T-cell (primary cell): ENCODE measurements at regions not wholly inside any gene's neighbourhood (a gene's known extent, or its start where the extent isn't known, plus 50 kb on each side); places are given as distances from the start of the nearest gene placed in this dataset.

ENCODE experiments used
- ATAC-seq, 4 experiments: fragments of 200-7000 bp in 3 of 4; fragments of 150-1000 bp in 1 of 4; cut with Tn5 transposase; replicated peaks in 1 of 4; 1 replicate in 3 of 4; 2 replicates in 1 of 4; pipeline ENCODE4 v1.10.0; 2021; ENCODE audit warnings: moderate library complexity in 3 of 4, mild to moderate bottlenecking in 2 of 4, moderate number of reproducible peaks in 1 of 4
- CTCF ChIA-PET, 2 donors: fragments of 300-600 bp; sonication (Branson Sonifier 250); formaldehyde crosslinking; loops; one replicate each; lab custom pipeline; 2022; ENCODE audit warnings: antibody characterized with exemption in 2 of 2; lab: Charles Lee
- POLR2A ChIA-PET, 2 donors: fragments of 300-600 bp; sonication (Branson Sonifier 250); formaldehyde crosslinking; loops; one replicate each; lab custom pipeline; 2022; ENCODE audit warnings: antibody characterized with exemption in 2 of 2; lab: Charles Lee
- DNase-seq, 35 experiments: peaks; one replicate each; pipeline versions ENCODE4 v3.0.0 to v3.0.0-alpha.2; 2013 to 2023
- H3K27ac ChIP-seq: one replicate; pipeline ENCODE4 v1.5.1; 2013; ENCODE audit warnings: low read length
- H3K27me3 ChIP-seq, 2 experiments: replicated peaks in 1 of 2; 1 replicate in 1 of 2; 2 replicates in 1 of 2; pipeline versions ENCODE4 v1.6.1 to v1.7.0; 2013; ENCODE audit warnings: low read length in 1 of 2, mixed read lengths in 1 of 2; ENCODE audit not compliant: control insufficient read depth in 2 of 2, insufficient read depth in 2 of 2; ENCODE audit errors: extremely low read depth in 1 of 2
- H3K36me3 ChIP-seq, 2 donors: 1 replicate in 1 of 2; 2 replicates in 1 of 2; pipeline versions ENCODE4 v1.6.1 to v1.7.0; 2013; ENCODE audit warnings: low read length in 1 of 2; ENCODE audit not compliant: control insufficient read depth in 2 of 2, insufficient read depth in 1 of 2; ENCODE audit errors: extremely low read depth in 1 of 2
- H3K4me1 ChIP-seq, 2 experiments: 1 replicate in 1 of 2; 2 replicates in 1 of 2; pipeline versions ENCODE4 v1.6.1 to v1.7.0; 2013; ENCODE audit warnings: low read length in 2 of 2, mixed read lengths in 1 of 2; ENCODE audit not compliant: insufficient read depth in 2 of 2, control insufficient read depth in 1 of 2; ENCODE audit errors: extremely low read depth in 1 of 2
- H3K4me3 ChIP-seq, 2 donors: 1 replicate in 1 of 2; 2 replicates in 1 of 2; pipeline versions ENCODE4 v1.5.1 to v1.7.0; 2013; ENCODE audit warnings: mild to moderate bottlenecking in 2 of 2, low read length in 1 of 2, moderate library complexity in 1 of 2; ENCODE audit not compliant: control insufficient read depth in 1 of 2; ENCODE audit errors: extremely low read depth in 1 of 2
- H3K9me3 ChIP-seq: 2 replicates; pipeline ENCODE4 v1.7.0; 2013
- H3K27ac Mint-ChIP-seq, 2 donors: one replicate each; pipeline ENCODE4 v1.8.0; 2020 to 2021; ENCODE audit warnings: mild to moderate bottlenecking in 2 of 2, mixed read lengths in 2 of 2
- H3K27me3 Mint-ChIP-seq, 2 donors: one replicate each; pipeline ENCODE4 v1.8.0; 2021 to 2022; ENCODE audit warnings: mixed read lengths in 2 of 2
- H3K36me3 Mint-ChIP-seq: one replicate; pipeline ENCODE4 v1.8.0; 2021; ENCODE audit warnings: mixed read lengths
- H3K4me1 Mint-ChIP-seq, 3 donors: one replicate each; pipeline ENCODE4 v1.8.0; 2020 to 2022; ENCODE audit warnings: mixed read lengths in 3 of 3, mild to moderate bottlenecking in 1 of 3
- H3K4me3 Mint-ChIP-seq, 3 donors: one replicate each; pipeline ENCODE4 v1.8.0; 2020 to 2022; ENCODE audit warnings: mild to moderate bottlenecking in 3 of 3, mixed read lengths in 3 of 3, moderate library complexity in 3 of 3
- H3K9me3 Mint-ChIP-seq, 3 donors: one replicate each; pipeline ENCODE4 v1.8.0; 2020 to 2022; ENCODE audit warnings: mixed read lengths in 3 of 3
- WGBS: methylation state at CpG from one replicate; pipeline ENCODE4 v1.1.5; 2013; ENCODE audit warnings: missing lambda C conversion rate; ENCODE audit not compliant: insufficient coverage; 5-methylcytosine and 5-hydroxymethylcytosine counted together

DNA sequence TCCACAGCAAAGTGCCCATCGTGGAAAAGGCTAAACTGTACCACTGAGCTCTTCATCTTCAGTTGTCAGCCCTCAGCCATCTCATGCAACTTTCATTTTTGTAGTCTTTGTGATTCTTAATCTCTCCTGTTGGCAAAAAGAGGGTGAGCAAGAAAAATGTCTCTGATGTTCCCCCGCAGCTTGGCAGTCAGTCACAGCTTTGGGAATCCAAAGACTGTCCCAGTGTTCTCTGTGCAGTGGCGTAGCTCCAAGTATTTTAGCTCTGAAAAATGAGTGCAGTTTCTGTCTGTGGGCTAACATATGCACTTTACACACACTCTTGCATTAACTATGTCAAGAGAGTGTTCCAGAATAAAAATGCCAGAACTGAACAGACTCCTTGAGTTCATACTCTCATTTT is 372.2 kb downstream of the TMEM232 start:
- H3K27me3 Mint-ChIP-seq = peaks cover 0 to 5% of the 10 kb centered on the region in 2 donors

GRCh38 chr5:110354915-110355644 is 371.4 kb downstream of the TMEM232 start:
- ChIA-PET POLR2A (no interaction called here), CTCF (interaction anchor here in 1 of 2 donors (0.7 kb wide), 1 partner anchor 21 kb away, joined by 3 read pairs; no protein-coding TSS in a partner anchor)
- Mint-ChIP-seq H3K27ac (no peak overlapping the region), H3K4me3 (no peak overlapping the region), H3K27me3 (peaks cover 0 to 4% of the 10 kb centered on the region in 2 donors), H3K9me3 (no peaks in the 10 kb centered on the region), H3K4me1 (no peaks in the 10 kb centered on the region), H3K36me3 (no peaks in the 10 kb centered on the region)
- Histone ChIP-seq H3K4me3 (no peak overlapping the region), H3K27ac (no peak overlapping the region), H3K27me3 (no peaks in the 10 kb centered on the region), H3K36me3 (no peaks in the 10 kb centered on the region), H3K4me1 (no peaks in the 10 kb centered on the region), H3K9me3 (no peaks in the 10 kb centered on the region)
- DNase-seq (no peak), ATAC-seq (no peak)
- WGBS = 100% methylated on average over 1 of the region's 8 CpGs

More for the DNA sequence above, 372.2 kb downstream of the TMEM232 start:
- Mint-ChIP-seq H3K9me3 (no peaks in the 10 kb centered on the region), H3K4me3 (no peak overlapping the region), H3K4me1 (no peaks in the 10 kb centered on the region), H3K27ac (no peak overlapping the region), H3K36me3 (no peaks in the 10 kb centered on the region)
- Histone ChIP-seq H3K36me3 (no peaks in the 10 kb centered on the region), H3K27ac (no peak overlapping the region), H3K9me3 (no peaks in the 10 kb centered on the region), H3K4me1 (no peaks in the 10 kb centered on the region), H3K4me3 (no peak overlapping the region), H3K27me3 (no peaks in the 10 kb centered on the region)
- DNase-seq = no peak
- ATAC-seq = no peak
- ChIA-PET CTCF (no interaction called here), POLR2A (no interaction called here)
- no CpG with 5 or more reads among the region's 3 CpGs for WGBS

GRCh38 chr5:110356677-110357076 is 369.8 kb downstream of the TMEM232 start:
- H3K27ac Mint-ChIP-seq = no peak overlapping the region
- Histone ChIP-seq H3K27me3 (no peaks in the 10 kb centered on the region), H3K27ac (no peak overlapping the region), H3K9me3 (no peaks in the 10 kb centered on the region), H3K36me3 (no peaks in the 10 kb centered on the region), H3K4me1 (no peaks in the 10 kb centered on the region), H3K4me3 (no peak overlapping the region)
- DNase-seq (no peak), ATAC-seq (no peak)
- no peaks in the 10 kb centered on the region for H3K27me3 Mint-ChIP-seq
- H3K9me3 Mint-ChIP-seq = no peaks in the 10 kb centered on the region
- POLR2A ChIA-PET = interaction anchor here in 1 of 2 donors (0.5 kb wide), 1 partner anchor 119 kb away, joined by 9 read pairs; no protein-coding TSS in a partner anchor
- H3K4me1 Mint-ChIP-seq = no peaks in the 10 kb centered on the region
- H3K36me3 Mint-ChIP-seq = no peaks in the 10 kb centered on the region
- CTCF ChIA-PET = no interaction called here
- no peak overlapping the region for H3K4me3 Mint-ChIP-seq
- WGBS = no CpG with 5 or more reads among the region's 2 CpGs

DNA sequence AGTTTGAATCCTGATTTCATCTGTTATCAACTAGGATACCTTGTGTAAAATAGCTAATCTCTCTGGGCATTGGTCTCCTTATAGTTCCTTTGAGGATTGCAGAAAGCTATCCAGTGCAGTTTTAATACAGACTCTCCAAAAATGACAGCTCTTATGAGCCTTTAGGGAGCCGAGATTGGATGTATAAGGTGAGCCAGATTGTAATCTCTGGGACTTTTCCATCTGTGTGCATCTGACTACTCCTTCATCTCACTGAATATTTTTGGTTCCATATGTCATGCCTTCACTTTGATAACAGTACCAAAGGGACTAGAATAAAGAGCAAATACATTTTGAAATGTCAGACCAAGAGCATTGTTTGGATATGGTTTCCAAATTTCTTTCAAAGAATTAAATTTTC is 367.2 kb downstream of the TMEM232 start:
- ATAC-seq = no peak
- WGBS = no CpG with 5 or more reads among the region's 1 CpG

GRCh38 chr5:110361471-110361870 is 365.0 kb downstream of the TMEM232 start:
- Histone ChIP-seq H3K36me3 (no peaks in the 10 kb centered on the region), H3K27ac (no peak overlapping the region), H3K4me3 (no peak overlapping the region), H3K4me1 (no peaks in the 10 kb centered on the region), H3K27me3 (no peaks in the 10 kb centered on the region), H3K9me3 (no peaks in the 10 kb centered on the region)
- ChIA-PET CTCF (interaction anchor here (0.5 to 0.7 kb wide), 4 partner anchors 28 to 1128 kb away, joined by 4 to 6 read pairs (median 4); no protein-coding TSS in a partner anchor), POLR2A (interaction anchor here in 1 of 2 donors (0.7 kb wide), 2 partner anchors 121 to 743 kb away, joined by 8 to 10 read pairs; no protein-coding TSS in a partner anchor)
- Mint-ChIP-seq H3K4me1 (no peaks in the 10 kb centered on the region), H3K4me3 (no peak overlapping the region), H3K27me3 (peaks cover 0 to 2% of the 10 kb centered on the region in 2 donors), H3K9me3 (no peaks in the 10 kb centered on the region), H3K27ac (no peak overlapping the region), H3K36me3 (no peaks in the 10 kb centered on the region)
- no peak for DNase-seq
- no peak for ATAC-seq

More for the DNA sequence above, 367.2 kb downstream of the TMEM232 start:
- H3K27ac ChIP-seq = no peak overlapping the region
- Mint-ChIP-seq H3K36me3 (no peaks in the 10 kb centered on the region), H3K4me1 (no peaks in the 10 kb centered on the region), H3K9me3 (no peaks in the 10 kb centered on the region), H3K27me3 (no peaks in the 10 kb centered on the region), H3K4me3 (no peak overlapping the region), H3K27ac (no peak overlapping the region)
- no peaks in the 10 kb centered on the region for H3K4me1 ChIP-seq
- DNase-seq = no peak
- no peak overlapping the region for H3K4me3 ChIP-seq
- POLR2A ChIA-PET = no interaction called here
- CTCF ChIA-PET = no interaction called here
- no peaks in the 10 kb centered on the region for H3K36me3 ChIP-seq
- no peaks in the 10 kb centered on the region for H3K9me3 ChIP-seq
- H3K27me3 ChIP-seq = no peaks in the 10 kb centered on the region

GRCh38 chr5:110362261-110362660 is 364.2 kb downstream of the TMEM232 start:
- Mint-ChIP-seq H3K27me3 (peaks cover 0 to 2% of the 10 kb centered on the region in 2 donors), H3K9me3 (no peaks in the 10 kb centered on the region), H3K4me1 (no peaks in the 10 kb centered on the region), H3K4me3 (no peak overlapping the region), H3K27ac (no peak overlapping the region), H3K36me3 (no peaks in the 10 kb centered on the region)
- CTCF ChIA-PET = interaction anchor here in 1 of 2 donors (0.7 kb wide), 2 partner anchors 523 to 1129 kb away, joined by 4 read pairs; no protein-coding TSS in a partner anchor
- no peaks in the 10 kb centered on the region for H3K4me1 ChIP-seq
- H3K27ac ChIP-seq = no peak overlapping the region
- H3K9me3 ChIP-seq = no peaks in the 10 kb centered on the region
- no peak for ATAC-seq
- WGBS = no CpG with 5 or more reads among the region's 2 CpGs
- DNase-seq = no peak
- H3K27me3 ChIP-seq = no peaks in the 10 kb centered on the region
- H3K4me3 ChIP-seq = no peak overlapping the region
- POLR2A ChIA-PET = interaction anchor here in 1 of 2 donors (0.7 kb wide), 1 partner anchor 744 kb away, joined by 10 read pairs; no protein-coding TSS in a partner anchor
- no peaks in the 10 kb centered on the region for H3K36me3 ChIP-seq
